Ovary (tissue), 3 donors: ENCODE measurements at regions not wholly inside any gene's neighbourhood (a gene's known extent, or its start where the extent isn't known, plus 50 kb on each side); places are given as distances from the start of the nearest gene placed in this dataset.

Experiments
- EP300 ChIP-seq: sonication (generic); formaldehyde crosslinking; IDR thresholded peaks from one replicate; pipeline ENCODE4 v1.6.1; 2017; ENCODE audit warnings: antibody characterized with exemption
- POLR2A ChIP-seq: fragments of 450-650 bp; IDR thresholded peaks from one replicate; pipeline ENCODE4 v1.6.1; 2017; ENCODE audit warnings: antibody characterized with exemption, mild to moderate bottlenecking, moderate library complexity
- TF ChIP-seq, protein P1 (sequence below), 3 donors: fragments of 450-650 bp in 2 of 3; fragments of 200-600 bp in 1 of 3; IDR thresholded peaks; one replicate each; pipeline versions ENCODE4 v1.5.1 to v1.8.0; 2016 to 2022; ENCODE audit warnings: antibody characterized with exemption in 3 of 3, mild to moderate bottlenecking in 1 of 3
- donor health status: DM: no; HTN: no; CAD: no.

DNA sequence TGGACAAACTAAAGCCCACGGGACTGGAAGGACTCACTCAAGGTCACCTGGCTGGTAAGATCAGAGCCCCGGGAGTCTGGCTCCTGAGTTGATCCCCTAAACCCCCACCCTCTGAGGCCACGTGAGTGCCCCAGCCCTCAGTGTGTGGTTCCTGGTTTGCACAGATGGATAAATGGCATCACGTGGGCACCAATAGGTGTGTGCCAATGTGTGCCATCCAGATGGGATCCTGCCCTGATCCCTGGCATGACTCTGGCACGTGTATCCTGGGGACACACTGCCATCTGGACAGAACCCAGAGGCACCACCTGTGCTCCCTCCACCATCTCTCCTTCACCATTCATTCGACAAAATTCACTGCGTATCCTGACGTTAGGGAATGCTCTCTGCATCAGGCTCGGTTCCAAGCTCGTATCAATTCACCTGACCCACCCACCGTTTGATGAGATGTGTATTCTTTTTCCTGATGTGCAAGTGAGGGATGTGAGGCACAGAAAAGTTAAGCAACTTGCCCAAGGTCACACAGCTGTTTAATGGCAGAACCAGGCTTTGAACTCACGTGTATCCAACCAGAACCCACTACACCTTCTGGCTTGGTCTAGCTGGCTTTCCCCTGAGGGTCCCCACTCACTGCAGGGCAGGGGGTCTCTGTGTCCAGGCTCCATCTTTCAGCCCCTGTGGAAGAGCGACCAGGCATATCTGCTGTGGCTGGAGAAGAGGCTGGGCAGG is 49.8 kb upstream of the PAX7 start:
- TF ChIP-seq, protein P1, sequence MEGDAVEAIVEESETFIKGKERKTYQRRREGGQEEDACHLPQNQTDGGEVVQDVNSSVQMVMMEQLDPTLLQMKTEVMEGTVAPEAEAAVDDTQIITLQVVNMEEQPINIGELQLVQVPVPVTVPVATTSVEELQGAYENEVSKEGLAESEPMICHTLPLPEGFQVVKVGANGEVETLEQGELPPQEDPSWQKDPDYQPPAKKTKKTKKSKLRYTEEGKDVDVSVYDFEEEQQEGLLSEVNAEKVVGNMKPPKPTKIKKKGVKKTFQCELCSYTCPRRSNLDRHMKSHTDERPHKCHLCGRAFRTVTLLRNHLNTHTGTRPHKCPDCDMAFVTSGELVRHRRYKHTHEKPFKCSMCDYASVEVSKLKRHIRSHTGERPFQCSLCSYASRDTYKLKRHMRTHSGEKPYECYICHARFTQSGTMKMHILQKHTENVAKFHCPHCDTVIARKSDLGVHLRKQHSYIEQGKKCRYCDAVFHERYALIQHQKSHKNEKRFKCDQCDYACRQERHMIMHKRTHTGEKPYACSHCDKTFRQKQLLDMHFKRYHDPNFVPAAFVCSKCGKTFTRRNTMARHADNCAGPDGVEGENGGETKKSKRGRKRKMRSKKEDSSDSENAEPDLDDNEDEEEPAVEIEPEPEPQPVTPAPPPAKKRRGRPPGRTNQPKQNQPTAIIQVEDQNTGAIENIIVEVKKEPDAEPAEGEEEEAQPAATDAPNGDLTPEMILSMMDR (IDR thresholded peaks at IDR 0.05) = no peak
- TF ChIP-seq POLR2A (no peak), EP300 (no peak)
